8988T (cell line): ENCODE measurements at regions not wholly inside any gene's neighbourhood (a gene's known extent, or its start where the extent isn't known, plus 50 kb on each side); places are given as distances from the start of the nearest gene placed in this dataset.
"Not testable (repeated sequence)": the region's sequence is repeated elsewhere in the genome, so short reads cannot be mapped to it uniquely, and the experiment has no call there.

Experiments used
- DNase-seq: peaks from one replicate; pipeline ENCODE4 v3.0.0; 2011

GRCh38 chr9:88884291-88884690 lies 107.0 kb upstream of the S1PR3 start:
- DNase-seq: not testable (repeated sequence)

GRCh38 chr9:88886762-88887161 lies 104.5 kb upstream of the S1PR3 start:
- not testable (repeated sequence) for DNase-seq

DNA sequence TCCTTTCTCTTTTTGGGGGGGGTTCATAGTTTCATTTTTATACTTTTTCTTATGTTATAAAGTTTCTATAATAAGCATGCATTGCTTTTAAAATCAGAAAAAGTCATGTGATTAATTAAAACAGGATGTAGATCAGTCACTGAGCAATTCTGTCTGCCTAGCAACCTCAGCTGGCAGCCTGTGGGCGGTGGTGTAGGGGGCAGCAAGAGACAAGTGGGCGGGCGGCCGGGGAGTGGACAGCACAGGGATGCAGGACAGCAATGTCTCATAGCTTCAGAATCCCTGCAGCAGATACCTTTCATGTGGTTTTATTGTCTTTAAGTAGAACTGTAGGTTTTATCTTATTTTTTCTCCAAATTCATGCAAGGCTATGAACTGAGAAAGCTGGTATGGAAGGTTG lies 101.9 kb upstream of the S1PR3 start:
- DNase-seq: no peak

DNA sequence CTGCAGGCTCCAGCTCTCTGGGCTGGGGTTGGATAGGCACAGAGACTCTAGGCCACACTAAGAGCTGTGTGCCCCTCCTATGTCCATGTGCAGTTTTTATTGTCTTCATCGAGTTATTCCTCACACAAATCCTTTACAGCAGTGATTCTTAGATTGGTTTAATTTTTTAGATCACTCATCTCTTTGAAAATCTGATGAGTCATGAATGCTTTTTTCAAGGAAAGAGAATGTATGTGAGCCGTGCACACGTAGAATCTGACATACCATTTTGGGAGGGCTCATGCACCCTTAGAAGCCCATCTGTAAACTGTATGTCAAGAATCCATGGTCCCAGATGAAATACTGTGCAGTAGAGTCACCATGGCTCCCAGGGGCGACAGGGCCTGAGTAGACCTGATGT lies 100.7 kb upstream of the S1PR3 start:
- no peak for DNase-seq

DNA sequence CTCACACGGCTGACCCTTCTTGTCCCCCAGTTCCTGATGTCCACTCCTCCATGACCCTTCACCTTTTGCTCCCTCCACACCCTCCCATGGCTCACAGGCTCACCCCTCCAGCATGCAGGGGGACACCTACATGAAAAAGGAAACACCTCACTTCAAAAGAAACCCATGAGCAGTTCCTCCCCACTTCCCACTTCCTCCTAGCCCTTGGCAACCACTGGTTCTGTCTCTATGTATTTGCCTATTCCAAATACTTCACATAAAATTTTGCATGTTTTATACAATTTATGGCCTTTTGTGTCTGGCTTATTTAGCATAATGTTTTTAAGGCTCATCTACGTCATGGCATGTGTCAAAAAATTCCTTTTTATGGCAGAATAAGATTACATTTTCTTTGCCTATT lies 100.2 kb upstream of the S1PR3 start:
- DNase-seq: no peak

DNA sequence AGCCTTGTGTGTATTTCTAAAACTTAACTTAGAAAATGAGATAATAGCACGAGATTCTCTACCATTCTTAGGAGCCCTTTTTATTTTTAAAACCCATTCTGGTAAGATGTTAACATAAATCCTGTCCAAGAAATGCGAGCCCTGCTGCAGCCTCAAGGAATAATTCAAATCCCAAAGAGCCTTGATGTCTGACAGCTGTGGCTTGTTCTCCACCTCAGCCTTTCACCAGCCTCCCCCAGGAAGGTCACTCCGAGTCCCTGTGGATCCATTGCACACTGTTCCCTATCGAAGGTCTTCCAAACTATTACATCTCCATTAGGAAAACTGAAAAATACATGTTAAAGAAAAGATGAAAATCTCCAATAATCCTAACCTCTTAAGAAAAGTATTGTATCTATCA lies 98.5 kb upstream of the S1PR3 start:
- DNase-seq: no peak

GRCh38 chr9:88897081-88897480 lies 94.2 kb upstream of the S1PR3 start:
- DNase-seq: no peak

- DNase-seq: no peak
These were observed 93.1 kb upstream of the S1PR3 start for GRCh38 chr9:88898039-88898720.

- DNase-seq: no peak
These were observed 85.8 kb upstream of the S1PR3 start for GRCh38 chr9:88905506-88905905.

DNA sequence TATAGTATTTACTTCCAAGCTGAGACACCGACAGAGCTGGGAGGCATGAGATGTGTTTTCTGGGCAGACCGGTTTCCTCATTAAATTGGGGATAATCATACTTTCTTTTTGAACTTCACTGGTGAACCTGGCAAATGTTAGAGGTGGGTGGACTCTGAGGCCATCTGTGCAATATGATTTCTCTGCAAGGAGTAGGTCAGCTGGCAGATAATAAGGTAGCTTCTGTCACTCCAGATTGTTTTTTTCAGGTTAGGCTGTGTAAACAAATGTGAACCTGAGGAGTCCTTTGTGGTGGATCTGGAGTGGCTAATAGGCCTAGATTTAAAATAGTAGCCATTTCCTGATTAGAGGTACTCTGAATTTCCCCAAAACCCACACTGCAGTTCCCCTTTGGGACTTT lies 75.4 kb upstream of the S1PR3 start:
- DNase-seq: no peak

DNA sequence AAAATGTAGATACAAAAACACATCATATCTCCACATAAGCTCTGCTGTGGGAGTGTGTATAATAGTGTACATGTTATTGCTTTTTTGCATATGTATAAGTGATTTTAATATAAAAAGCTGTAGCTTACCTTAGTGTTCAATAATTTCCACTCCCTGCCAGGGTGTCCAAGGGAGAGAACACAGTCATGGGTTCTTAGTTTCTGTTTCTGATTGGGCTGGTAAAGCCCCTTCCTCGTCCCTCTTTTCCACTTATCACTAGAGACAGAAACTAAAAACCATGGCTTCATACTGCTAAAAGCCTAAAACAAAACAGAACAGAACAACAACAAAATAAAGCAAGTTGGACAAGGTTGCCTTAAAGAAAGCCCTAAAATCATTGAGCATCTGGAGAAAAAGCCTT lies 74.4 kb upstream of the S1PR3 start:
- no peak for DNase-seq

- DNase-seq: no peak
These were observed 73.9 kb upstream of the S1PR3 start for GRCh38 chr9:88917375-88917774.

- DNase-seq: not testable (repeated sequence)
These were observed 72.7 kb upstream of the S1PR3 start for GRCh38 chr9:88918537-88918936.

DNA sequence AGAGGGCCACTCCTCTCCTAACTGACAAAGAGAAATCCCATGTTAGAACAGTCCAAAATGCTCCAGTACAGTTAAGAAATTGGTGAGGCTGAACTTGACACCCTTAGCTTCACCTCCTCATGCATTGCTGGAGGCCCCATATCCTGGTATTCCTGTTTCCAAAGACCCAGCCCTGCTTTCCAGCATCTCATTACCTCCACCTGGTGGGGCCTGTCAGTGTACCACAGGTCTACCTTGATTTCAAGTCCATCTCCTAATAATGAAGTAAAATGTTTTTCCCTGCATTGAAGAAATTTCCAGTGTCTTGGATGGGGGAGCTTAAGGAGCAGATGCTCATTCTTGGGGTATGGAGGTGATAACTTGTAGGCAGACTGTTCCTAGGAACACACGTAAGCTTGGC lies 70.6 kb upstream of the S1PR3 start:
- no peak for DNase-seq

DNA sequence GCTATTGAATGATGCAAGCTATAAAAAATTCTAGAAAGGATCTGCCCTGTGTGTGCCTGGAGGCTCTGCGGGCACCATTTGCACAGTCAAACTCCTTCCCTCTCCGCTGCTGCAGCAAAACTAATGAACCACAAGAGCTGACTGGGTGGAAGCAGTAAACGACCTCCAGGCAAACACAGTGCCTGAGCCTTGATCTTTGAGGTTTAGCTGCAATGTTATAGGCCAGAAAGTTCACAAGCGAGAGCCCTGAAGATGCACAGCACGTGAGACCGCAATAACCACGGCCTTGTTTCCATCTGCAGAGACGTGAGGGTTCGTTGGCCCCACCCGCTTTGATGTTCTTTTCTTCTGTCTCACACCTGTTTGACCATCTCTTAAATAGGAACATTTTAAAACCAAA lies 69.2 kb upstream of the S1PR3 start:
- no peak for DNase-seq

- no peak for DNase-seq
These were observed 68.2 kb upstream of the S1PR3 start for GRCh38 chr9:88923092-88923491.

GRCh38 chr9:88923653-88924288 lies 67.5 kb upstream of the S1PR3 start:
- DNase-seq: no peak

DNA sequence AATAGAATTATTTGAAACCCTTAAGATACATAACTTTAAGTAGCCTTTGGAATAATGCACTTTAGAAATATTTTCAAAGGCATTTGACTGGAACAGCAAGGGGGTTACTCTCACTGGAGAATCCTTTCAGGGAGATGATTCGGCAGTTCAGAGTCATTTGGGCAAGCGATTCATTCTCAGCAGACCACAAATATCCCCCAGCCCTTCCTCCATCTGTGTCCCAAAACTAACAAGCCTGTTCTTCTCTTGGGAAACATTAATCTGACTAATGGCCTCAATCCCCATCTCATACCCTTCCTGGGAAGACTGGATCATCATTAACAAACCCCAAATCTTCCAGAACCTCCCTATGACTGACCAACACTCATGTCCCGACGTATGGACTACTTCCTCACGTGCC lies 65.8 kb upstream of the S1PR3 start:
- no peak for DNase-seq

DNA sequence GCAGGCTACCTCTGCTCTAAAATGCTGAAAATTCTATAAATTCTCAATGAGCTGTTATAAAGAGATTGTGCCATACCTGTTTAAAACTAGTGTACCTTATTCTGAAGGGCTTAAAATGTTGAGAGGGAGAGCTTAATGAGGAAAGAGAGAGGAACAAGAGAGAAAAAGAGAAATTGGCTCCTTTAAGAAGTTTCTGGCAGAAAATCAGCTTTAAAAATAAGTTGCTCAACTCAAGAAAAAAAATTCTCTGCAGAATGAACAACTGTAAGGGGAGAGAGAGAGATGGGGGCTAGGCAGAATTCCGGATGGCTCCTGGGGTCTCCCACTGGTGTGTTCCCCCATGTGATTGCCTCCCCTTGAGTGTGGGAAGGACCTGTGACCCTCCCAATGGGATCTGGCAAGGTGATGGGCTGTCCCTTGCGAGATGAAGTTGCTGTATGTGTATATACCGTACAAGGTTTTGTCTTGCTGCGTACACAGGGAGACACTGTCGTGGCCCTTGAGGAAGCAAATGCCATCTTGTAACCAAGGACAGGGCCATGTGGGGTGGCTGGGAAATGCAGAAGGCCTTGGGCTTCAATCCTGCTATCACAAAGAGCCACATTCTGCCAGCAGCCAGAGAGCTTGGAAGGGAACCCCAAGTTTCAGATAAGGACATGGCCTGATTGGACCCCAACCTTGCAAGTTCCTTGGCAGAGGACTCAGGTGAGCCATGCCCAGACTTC lies 64.3 kb upstream of the S1PR3 start:
- no peak for DNase-seq

DNA sequence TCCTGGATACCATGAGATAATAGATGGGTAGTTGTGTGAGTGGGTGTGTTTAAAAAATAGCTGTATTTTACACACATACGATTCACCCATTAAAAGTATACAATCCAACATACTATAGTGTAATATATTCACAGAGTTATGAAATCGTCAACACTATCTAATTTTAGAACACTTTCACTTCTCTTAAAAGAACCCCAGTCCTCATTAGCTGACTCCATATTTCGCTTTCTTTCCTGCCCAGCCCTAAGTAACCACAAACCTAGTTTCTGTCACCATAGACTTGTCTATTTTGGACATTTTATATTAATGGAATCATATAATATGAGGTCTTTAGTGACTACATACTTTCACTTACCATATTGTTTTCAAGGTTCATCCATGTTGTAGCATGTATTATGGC lies 63.8 kb upstream of the S1PR3 start:
- no peak for DNase-seq

GRCh38 chr9:88930716-88931115 lies 60.6 kb upstream of the S1PR3 start:
- no peak for DNase-seq

GRCh38 chr9:88932766-88933165 lies 58.5 kb upstream of the S1PR3 start:
- DNase-seq: no peak

GRCh38 chr9:88933607-88934379 lies 57.5 kb upstream of the S1PR3 start:
- no peak for DNase-seq
